ENCODE measurements at regions not wholly inside any gene's neighbourhood (a gene's known extent, or its start where the extent isn't known, plus 50 kb on each side); places are given as distances from the start of the nearest gene placed in this dataset.

DNA sequence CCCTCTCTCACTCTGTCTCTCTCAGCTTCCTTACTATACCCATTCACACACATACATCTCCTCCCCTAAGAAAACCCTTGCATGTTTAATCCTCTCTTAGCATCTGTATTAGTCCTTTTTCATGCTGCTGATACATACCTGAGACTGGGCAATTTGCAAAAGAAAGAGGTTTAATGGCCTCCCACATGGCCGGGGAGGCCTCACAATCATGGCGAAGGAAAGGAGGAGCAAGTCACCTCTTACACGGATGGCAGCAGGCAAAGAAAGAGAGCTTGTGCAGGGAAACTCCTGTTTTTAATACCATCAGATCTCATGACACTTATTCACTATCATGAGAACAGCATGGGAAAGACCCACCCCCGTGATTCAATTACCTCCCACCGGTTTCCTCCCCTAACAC lies 398.5 kb upstream of the SASH1 start:
- TF ChIP-seq PHF8 (conservative IDR thresholded peaks at IDR 0.05; ENCODE audit: low read depth, low read length) (no peak), POU5F1 (IDR thresholded peaks at IDR 0.05; ENCODE audit: low read depth, low read length) (0 out of 2 replicates have a peak, but pooled peaks have one; percentile 38)
- no peak overlapping the region for H2BK15ac ChIP-seq (ENCODE audit: low read length)
- H2BK120ac ChIP-seq (replicated peaks; ENCODE audit: low read depth, low read length): no peak overlapping the region
- no peak for DNase-seq (ENCODE audit: low read depth in 1 of 2, low spot score in 2 of 2)
- H3K23ac ChIP-seq (ENCODE audit: insufficient read length): no peak overlapping the region
- no peak overlapping the region for H3K18ac ChIP-seq (ENCODE audit: extremely low read depth, low read length)
- H2AFZ ChIP-seq (ENCODE audit: low read length): no peak overlapping the region
- FAIRE-seq: no peak
- no peaks in the 10 kb centered on the region for H3K27me3 ChIP-seq (replicated peaks in 1 of 4; ENCODE audit: control insufficient read depth in 3 of 4, extremely low read depth in 1 of 4, insufficient read depth in 3 of 4, low read length in 3 of 4)
- CTCF ChIA-PET (ENCODE audit: partially characterized antibody): no interaction called here
- H3K23me2 ChIP-seq (ENCODE audit: low read depth, low read length): no peaks in the 10 kb centered on the region; the same call in 1 of the 2 replicates
- peaks cover 25 to 27% of the 10 kb centered on the region in 2 experiments for H3K9me3 ChIP-seq (ENCODE audit: insufficient read depth in 2 of 2, low read depth in 1 of 2, low read length in 1 of 2)
- H4K91ac ChIP-seq (replicated peaks; ENCODE audit: insufficient read length, low read length): no peak overlapping the region
- no peaks in the 10 kb centered on the region for H3K79me1 ChIP-seq (ENCODE audit: low read depth, low read length)
- no peak overlapping the region for H2BK5ac ChIP-seq (ENCODE audit: low read depth, low read length)
- H4K20me1 ChIP-seq (replicated peaks in 1 of 2; ENCODE audit: control insufficient read depth in 1 of 2, insufficient read depth in 2 of 2, low read length in 2 of 2): no peaks in the 10 kb centered on the region
- no peak overlapping the region for H3K4ac ChIP-seq (replicated peaks; ENCODE audit: insufficient read length, low read depth, low read length)
- no peaks in the 10 kb centered on the region for H3K4me1 ChIP-seq (replicated peaks in 1 of 4; ENCODE audit: control insufficient read depth in 3 of 4, insufficient read depth in 4 of 4, low read length in 3 of 4)
- no peak overlapping the region for H3K4me2 ChIP-seq (ENCODE audit: insufficient read depth in 1 of 2, low read depth in 2 of 2, low read length in 2 of 2)
- POLR2A ChIA-PET (ENCODE audit: partially characterized antibody): no interaction called here
- 86% methylated on average over 5 of the region's 5 CpGs; no CpG with 5 or more reads in 1 of the 2 experiments for WGBS, 2 experiments (ENCODE audit: extremely low coverage in 1 of 2, insufficient coverage in 1 of 2, insufficient read length in 1 of 2, insufficient replicate concordance in 2 of 2, low coverage in 1 of 2, low lambda C conversion rate in 2 of 2, missing lambda C conversion rate in 1 of 2)
- no peak overlapping the region for H2BK20ac ChIP-seq (ENCODE audit: low read length)
- H3K27ac ChIP-seq (ENCODE audit: low read depth, low read length): no peak overlapping the region
- H3K9ac ChIP-seq (replicated peaks in 1 of 4; ENCODE audit: extremely low read depth in 1 of 4, low read depth in 3 of 4, low read length in 3 of 4): no peak overlapping the region
- no peak overlapping the region for H4K5ac ChIP-seq (ENCODE audit: insufficient read length, low read depth, low read length)
- no peak overlapping the region for H3K14ac ChIP-seq (ENCODE audit: insufficient read length)
- no peak overlapping the region for H3K56ac ChIP-seq (replicated peaks; ENCODE audit: insufficient read length, low read depth, low read length)
- H3K36me3 ChIP-seq (ENCODE audit: control insufficient read depth in 2 of 4, insufficient read depth in 4 of 4, low read length in 3 of 4): no peaks in the 10 kb centered on the region; a peak in 1 of 8 replicates
- no peak overlapping the region for H4K8ac ChIP-seq (ENCODE audit: extremely low read depth, insufficient read depth, low read length)
- no peaks in the 10 kb centered on the region for H3K79me2 ChIP-seq (ENCODE audit: control insufficient read depth in 1 of 2, insufficient read depth in 2 of 2, low read length in 2 of 2)
- H3K4me3 ChIP-seq (ENCODE audit: extremely low read depth in 1 of 4, insufficient read depth in 2 of 4, low read depth in 3 of 4, low read length in 4 of 4): no peak overlapping the region
- H2AK5ac ChIP-seq (ENCODE audit: low read depth, low read length): no peak overlapping the region
- no peak overlapping the region for H2BK12ac ChIP-seq (ENCODE audit: low read depth, low read length)

Measured in H1 (cell line).